ENCODE measurements at regions not wholly inside any gene's neighbourhood (a gene's known extent, or its start where the extent isn't known, plus 50 kb on each side); places are given as distances from the start of the nearest gene placed in this dataset.

DNA sequence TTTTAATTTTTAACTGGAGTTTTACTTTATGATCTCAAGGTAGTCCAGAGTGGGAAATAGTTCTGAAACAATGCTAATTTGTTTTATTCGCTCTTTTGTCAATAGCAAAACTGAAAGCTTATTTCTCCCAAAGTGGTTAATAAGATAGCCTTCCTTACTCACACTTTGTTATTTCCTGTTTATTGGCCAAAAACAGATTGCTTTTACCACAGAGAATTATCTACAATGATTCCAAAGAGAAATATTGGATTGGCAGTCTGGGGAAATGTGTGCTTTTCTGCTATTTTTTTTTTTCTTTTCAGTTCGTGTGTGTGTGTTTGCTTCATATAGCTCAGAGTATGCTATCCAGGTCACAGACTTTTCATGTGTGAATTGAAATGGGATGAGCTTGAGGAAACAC, 756.7 kb upstream of the RGMB start:
- TF ChIP-seq POLR2A (IDR thresholded peaks at IDR 0.05) = no peak
- TF ChIP-seq, protein P1, sequence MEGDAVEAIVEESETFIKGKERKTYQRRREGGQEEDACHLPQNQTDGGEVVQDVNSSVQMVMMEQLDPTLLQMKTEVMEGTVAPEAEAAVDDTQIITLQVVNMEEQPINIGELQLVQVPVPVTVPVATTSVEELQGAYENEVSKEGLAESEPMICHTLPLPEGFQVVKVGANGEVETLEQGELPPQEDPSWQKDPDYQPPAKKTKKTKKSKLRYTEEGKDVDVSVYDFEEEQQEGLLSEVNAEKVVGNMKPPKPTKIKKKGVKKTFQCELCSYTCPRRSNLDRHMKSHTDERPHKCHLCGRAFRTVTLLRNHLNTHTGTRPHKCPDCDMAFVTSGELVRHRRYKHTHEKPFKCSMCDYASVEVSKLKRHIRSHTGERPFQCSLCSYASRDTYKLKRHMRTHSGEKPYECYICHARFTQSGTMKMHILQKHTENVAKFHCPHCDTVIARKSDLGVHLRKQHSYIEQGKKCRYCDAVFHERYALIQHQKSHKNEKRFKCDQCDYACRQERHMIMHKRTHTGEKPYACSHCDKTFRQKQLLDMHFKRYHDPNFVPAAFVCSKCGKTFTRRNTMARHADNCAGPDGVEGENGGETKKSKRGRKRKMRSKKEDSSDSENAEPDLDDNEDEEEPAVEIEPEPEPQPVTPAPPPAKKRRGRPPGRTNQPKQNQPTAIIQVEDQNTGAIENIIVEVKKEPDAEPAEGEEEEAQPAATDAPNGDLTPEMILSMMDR (IDR thresholded peaks at IDR 0.05) = no peak
- no peak for TF ChIP-seq POLR2AphosphoS5 (IDR thresholded peaks at IDR 0.05)
